KMS-11 (cell line): ENCODE measurements at regions not wholly inside any gene's neighbourhood (a gene's known extent, or its start where the extent isn't known, plus 50 kb on each side); places are given as distances from the start of the nearest gene placed in this dataset.

ENCODE experiments used
- H2AFZ ChIP-seq: fragments of 200-600 bp; sonication (generic); 2 replicates; pipeline ENCODE4 v1.6.1; 2016; ENCODE audit warnings: antibody characterized with exemption, mixed run types, low read depth
- H3K27ac ChIP-seq: fragments of 200-600 bp; sonication (generic); 2 replicates; pipeline ENCODE4 v1.6.1; 2016; ENCODE audit warnings: mild to moderate bottlenecking, mixed run types
- H3K27me3 ChIP-seq: fragments of 200-600 bp; sonication (generic); 2 replicates; pipeline ENCODE4 v1.6.1; 2017; ENCODE audit warnings: mild to moderate bottlenecking, low read depth, mixed run types, moderate library complexity; ENCODE audit not compliant: insufficient read depth
- H3K36me3 ChIP-seq: fragments of 200-600 bp; sonication (generic); 2 replicates; pipeline ENCODE4 v1.6.1; 2017; ENCODE audit warnings: mild to moderate bottlenecking, mixed run types; ENCODE audit not compliant: insufficient read depth
- H3K4me1 ChIP-seq: fragments of 200-600 bp; sonication (generic); 2 replicates; pipeline ENCODE4 v1.6.1; 2016; ENCODE audit warnings: mild to moderate bottlenecking, low read depth, mixed run types; ENCODE audit not compliant: poor library complexity, severe bottlenecking
- H3K4me2 ChIP-seq: fragments of 200-600 bp; sonication (generic); 2 replicates; pipeline ENCODE4 v1.7.0; 2016; ENCODE audit warnings: mild to moderate bottlenecking, mixed run types
- H3K4me3 ChIP-seq: fragments of 200-600 bp; sonication (generic); IDR thresholded peaks from 2 replicates; pipeline ENCODE4 v1.6.1; 2017; ENCODE audit warnings: low read depth, low read length, mixed read lengths; ENCODE audit not compliant: insufficient read depth
- H3K79me2 ChIP-seq: fragments of 200-600 bp; sonication (generic); 2 replicates; pipeline ENCODE4 v1.6.1; 2016; ENCODE audit warnings: low read depth, mixed run types; ENCODE audit not compliant: insufficient read depth
- H3K9ac ChIP-seq: fragments of 200-600 bp; sonication (generic); 2 replicates; pipeline ENCODE4 v1.6.1; 2016; ENCODE audit warnings: mild to moderate bottlenecking, mixed run types
- H4K20me1 ChIP-seq: fragments of 200-600 bp; sonication (generic); 2 replicates; pipeline ENCODE4 v1.6.1; 2016; ENCODE audit warnings: mild to moderate bottlenecking, mixed run types; ENCODE audit not compliant: insufficient read depth
- TF ChIP-seq, protein P1 (sequence below): fragments of 200-600 bp; sonication (generic); conservative IDR thresholded peaks from 2 replicates; pipeline ENCODE4 v1.6.1; 2017; ENCODE audit warnings: low read depth, mild to moderate bottlenecking, antibody characterized with exemption, low read length, moderate library complexity, mixed read lengths

GRCh38 chr3:144516026-144516425 is 544.4 kb downstream of the DIPK2A start:
- no peak overlapping the region for H3K4me2 ChIP-seq
- no peak overlapping the region for H3K9ac ChIP-seq
- no peaks in the 10 kb centered on the region for H3K36me3 ChIP-seq
- no peaks in the 10 kb centered on the region for H4K20me1 ChIP-seq
- H3K27me3 ChIP-seq = no peaks in the 10 kb centered on the region
- H3K27ac ChIP-seq = no peak overlapping the region
- no peaks in the 10 kb centered on the region for H3K4me1 ChIP-seq
- no peak overlapping the region for H2AFZ ChIP-seq
- no peak overlapping the region for H3K4me3 ChIP-seq
- H3K79me2 ChIP-seq = no peaks in the 10 kb centered on the region
- TF ChIP-seq, protein P1, sequence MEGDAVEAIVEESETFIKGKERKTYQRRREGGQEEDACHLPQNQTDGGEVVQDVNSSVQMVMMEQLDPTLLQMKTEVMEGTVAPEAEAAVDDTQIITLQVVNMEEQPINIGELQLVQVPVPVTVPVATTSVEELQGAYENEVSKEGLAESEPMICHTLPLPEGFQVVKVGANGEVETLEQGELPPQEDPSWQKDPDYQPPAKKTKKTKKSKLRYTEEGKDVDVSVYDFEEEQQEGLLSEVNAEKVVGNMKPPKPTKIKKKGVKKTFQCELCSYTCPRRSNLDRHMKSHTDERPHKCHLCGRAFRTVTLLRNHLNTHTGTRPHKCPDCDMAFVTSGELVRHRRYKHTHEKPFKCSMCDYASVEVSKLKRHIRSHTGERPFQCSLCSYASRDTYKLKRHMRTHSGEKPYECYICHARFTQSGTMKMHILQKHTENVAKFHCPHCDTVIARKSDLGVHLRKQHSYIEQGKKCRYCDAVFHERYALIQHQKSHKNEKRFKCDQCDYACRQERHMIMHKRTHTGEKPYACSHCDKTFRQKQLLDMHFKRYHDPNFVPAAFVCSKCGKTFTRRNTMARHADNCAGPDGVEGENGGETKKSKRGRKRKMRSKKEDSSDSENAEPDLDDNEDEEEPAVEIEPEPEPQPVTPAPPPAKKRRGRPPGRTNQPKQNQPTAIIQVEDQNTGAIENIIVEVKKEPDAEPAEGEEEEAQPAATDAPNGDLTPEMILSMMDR = no peak

DNA sequence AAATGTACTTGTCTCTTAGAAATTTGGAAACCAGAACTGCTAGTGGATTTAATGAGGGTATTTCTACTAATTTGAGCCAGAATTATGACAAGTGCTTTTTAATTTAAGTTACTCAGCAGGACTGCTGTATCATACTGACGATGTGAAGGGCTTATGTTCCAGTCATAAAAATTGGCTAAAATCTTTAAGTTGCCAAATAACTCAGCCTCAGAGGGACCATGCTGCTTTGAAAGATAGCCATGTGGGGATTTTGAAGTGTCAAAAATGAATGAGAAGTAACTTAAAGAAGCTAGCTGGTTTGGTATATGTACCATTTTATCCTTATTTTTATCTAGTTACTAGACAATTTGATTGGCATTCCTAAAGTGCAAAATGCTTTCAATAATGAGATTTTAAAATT is 545.0 kb downstream of the DIPK2A start:
- H3K79me2 ChIP-seq = no peaks in the 10 kb centered on the region
- H4K20me1 ChIP-seq = no peaks in the 10 kb centered on the region
- H3K36me3 ChIP-seq = no peaks in the 10 kb centered on the region
- no peak overlapping the region for H3K4me3 ChIP-seq
- H3K27ac ChIP-seq = no peak overlapping the region
- H3K4me1 ChIP-seq = no peaks in the 10 kb centered on the region
- no peak overlapping the region for H3K9ac ChIP-seq
- H3K27me3 ChIP-seq = no peaks in the 10 kb centered on the region
- no peak overlapping the region for H2AFZ ChIP-seq
- TF ChIP-seq, protein P1 = no peak
- H3K4me2 ChIP-seq = no peak overlapping the region

- Histone ChIP-seq H3K9ac (no peak overlapping the region), H4K20me1 (no peaks in the 10 kb centered on the region), H2AFZ (no peak overlapping the region), H3K4me1 (no peaks in the 10 kb centered on the region), H3K36me3 (no peaks in the 10 kb centered on the region), H3K27me3 (no peaks in the 10 kb centered on the region), H3K4me3 (no peak overlapping the region), H3K27ac (no peak overlapping the region), H3K79me2 (no peaks in the 10 kb centered on the region), H3K4me2 (no peak overlapping the region)
- TF ChIP-seq, protein P1 = no peak
Observed at GRCh38 chr3:144521131-144521530, 549.5 kb downstream of the DIPK2A start.

GRCh38 chr3:144522456-144522855 is 550.8 kb downstream of the DIPK2A start:
- H4K20me1 ChIP-seq = no peaks in the 10 kb centered on the region
- no peak overlapping the region for H2AFZ ChIP-seq

More at GRCh38 chr3:144522456-144522855, 550.8 kb downstream of the DIPK2A start:
- H3K27me3 ChIP-seq = no peaks in the 10 kb centered on the region
- no peak overlapping the region for H3K9ac ChIP-seq
- no peaks in the 10 kb centered on the region for H3K36me3 ChIP-seq
- H3K27ac ChIP-seq = no peak overlapping the region
- no peak overlapping the region for H3K4me2 ChIP-seq
- TF ChIP-seq, protein P1 = no peak
- no peaks in the 10 kb centered on the region for H3K4me1 ChIP-seq
- no peak overlapping the region for H3K4me3 ChIP-seq
- H3K79me2 ChIP-seq = no peaks in the 10 kb centered on the region
